Tibial nerve (tissue), 3 donors: ENCODE measurements at regions not wholly inside any gene's neighbourhood (a gene's known extent, or its start where the extent isn't known, plus 50 kb on each side); places are given as distances from the start of the nearest gene placed in this dataset.

Source experiments
- POLR2A ChIP-seq, 2 donors: fragments of 450-650 bp; IDR thresholded peaks; one replicate each; pipeline ENCODE4 v1.6.1; 2017; ENCODE audit warnings: antibody characterized with exemption in 2 of 2, mild to moderate bottlenecking in 2 of 2, moderate library complexity in 2 of 2
- TF ChIP-seq, protein P1 (sequence below), 5 experiments: fragments of 200-600 bp in 3 of 5; fragments of 450-650 bp in 2 of 5; sonication (generic) in 3 of 5; IDR thresholded peaks; one replicate each; pipeline ENCODE4 v1.5.1; 2016 to 2019; ENCODE audit warnings: antibody characterized with exemption in 5 of 5, mild to moderate bottlenecking in 3 of 5, moderate library complexity in 2 of 5

DNA sequence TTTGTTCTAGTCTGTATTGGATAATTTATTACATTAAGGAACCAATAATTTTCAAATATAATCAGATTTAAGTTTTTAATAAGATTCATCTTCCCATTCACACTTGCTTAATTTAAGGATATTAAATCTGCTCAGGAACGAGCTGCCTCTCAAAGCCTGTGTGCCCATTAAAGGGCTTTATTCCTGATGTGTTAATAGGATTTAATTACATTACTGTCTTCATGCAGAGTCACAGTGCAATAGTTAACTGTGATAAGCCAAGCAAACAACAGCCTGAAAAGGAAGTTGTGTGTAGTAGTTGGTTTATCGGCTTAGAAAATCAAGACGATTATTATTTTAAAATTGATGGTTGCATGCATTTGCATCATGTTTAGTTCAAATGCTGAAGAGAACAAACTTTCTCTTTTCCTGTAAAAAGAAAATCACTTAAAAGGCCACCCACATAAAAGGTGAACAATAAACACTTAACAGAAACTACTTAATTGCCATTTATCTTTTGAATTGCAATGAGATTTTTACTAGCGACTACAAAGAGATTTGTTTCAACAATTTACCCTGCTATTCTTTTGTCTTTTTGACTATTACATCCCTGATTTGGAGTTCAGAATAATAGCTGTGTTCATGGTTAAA, 174.6 kb downstream of the RWDD3 start:
- TF ChIP-seq, protein P1, sequence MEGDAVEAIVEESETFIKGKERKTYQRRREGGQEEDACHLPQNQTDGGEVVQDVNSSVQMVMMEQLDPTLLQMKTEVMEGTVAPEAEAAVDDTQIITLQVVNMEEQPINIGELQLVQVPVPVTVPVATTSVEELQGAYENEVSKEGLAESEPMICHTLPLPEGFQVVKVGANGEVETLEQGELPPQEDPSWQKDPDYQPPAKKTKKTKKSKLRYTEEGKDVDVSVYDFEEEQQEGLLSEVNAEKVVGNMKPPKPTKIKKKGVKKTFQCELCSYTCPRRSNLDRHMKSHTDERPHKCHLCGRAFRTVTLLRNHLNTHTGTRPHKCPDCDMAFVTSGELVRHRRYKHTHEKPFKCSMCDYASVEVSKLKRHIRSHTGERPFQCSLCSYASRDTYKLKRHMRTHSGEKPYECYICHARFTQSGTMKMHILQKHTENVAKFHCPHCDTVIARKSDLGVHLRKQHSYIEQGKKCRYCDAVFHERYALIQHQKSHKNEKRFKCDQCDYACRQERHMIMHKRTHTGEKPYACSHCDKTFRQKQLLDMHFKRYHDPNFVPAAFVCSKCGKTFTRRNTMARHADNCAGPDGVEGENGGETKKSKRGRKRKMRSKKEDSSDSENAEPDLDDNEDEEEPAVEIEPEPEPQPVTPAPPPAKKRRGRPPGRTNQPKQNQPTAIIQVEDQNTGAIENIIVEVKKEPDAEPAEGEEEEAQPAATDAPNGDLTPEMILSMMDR (IDR thresholded peaks at IDR 0.05), result no peak
- no peak for TF ChIP-seq POLR2A (IDR thresholded peaks at IDR 0.05)
